ENCODE measurements at regions not wholly inside any gene's neighbourhood (a gene's known extent, or its start where the extent isn't known, plus 50 kb on each side); places are given as distances from the start of the nearest gene placed in this dataset.

DNA sequence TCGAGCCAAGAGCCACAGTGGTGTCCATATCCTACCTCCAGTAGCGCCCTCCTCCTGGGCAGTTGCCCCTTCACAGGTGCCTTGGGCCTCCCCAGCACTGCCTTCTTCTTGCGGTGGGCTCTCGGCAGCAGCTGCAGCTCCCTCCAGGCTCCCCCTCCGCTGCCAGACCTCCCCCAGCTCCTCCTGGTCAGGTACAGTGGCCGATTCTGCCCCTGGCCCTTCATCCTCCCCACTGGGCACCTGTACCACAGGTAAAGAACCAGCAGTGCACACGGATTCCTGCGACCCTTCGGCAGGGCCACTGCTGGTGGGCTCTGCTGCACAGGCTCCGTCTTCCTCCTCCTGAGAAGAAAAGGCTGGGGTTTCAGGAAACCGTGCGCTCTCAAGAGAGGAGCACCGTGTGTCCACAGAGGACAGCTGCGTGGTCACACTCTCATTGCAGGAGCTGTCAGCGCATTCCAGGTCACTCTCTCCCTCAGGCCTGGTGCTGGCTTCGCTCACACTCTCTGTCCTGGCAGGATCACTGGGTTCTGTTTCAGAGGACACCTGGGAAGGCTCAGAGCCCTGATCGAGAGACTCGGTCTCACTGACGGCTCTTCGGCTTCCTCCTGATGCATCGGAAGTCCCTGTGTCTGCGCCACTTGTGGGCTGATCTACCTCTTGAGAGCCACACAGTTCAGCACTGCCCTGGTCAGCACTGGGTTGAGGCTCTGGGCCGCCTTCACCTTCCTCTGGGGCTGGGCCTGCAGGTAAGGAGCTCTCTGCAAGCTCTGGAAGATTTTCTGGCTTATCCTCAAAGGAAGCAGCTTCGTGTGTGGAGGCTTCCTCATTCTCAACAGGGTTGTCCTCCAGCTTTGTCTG is 147.4 kb upstream of the STK17B start:
- no peak for DNase-seq
- Mint-ChIP-seq H3K4me3 (no peak overlapping the region), H3K27me3 (ENCODE audit: low read depth in 3 of 3) (peaks cover 0 to 2% (median 0%) of the 10 kb centered on the region in 3 donors), H3K9me3 (no peaks in the 10 kb centered on the region), H3K27ac (no peak overlapping the region), H3K4me1 (no peaks in the 10 kb centered on the region), H3K36me3 (no peaks in the 10 kb centered on the region)

- Mint-ChIP-seq H3K36me3 (no peaks in the 10 kb centered on the region), H3K4me1 (no peaks in the 10 kb centered on the region), H3K4me3 (no peak overlapping the region), H3K27ac (no peak overlapping the region), H3K27me3 (ENCODE audit: low read depth in 3 of 3) (peaks cover 2 to 3% (median 2%) of the 10 kb centered on the region in 3 donors), H3K9me3 (no peaks in the 10 kb centered on the region)
- DNase-seq: no peak
Measured at GRCh38 chr2:196322973-196323810, 151.8 kb upstream of the STK17B start.

DNA sequence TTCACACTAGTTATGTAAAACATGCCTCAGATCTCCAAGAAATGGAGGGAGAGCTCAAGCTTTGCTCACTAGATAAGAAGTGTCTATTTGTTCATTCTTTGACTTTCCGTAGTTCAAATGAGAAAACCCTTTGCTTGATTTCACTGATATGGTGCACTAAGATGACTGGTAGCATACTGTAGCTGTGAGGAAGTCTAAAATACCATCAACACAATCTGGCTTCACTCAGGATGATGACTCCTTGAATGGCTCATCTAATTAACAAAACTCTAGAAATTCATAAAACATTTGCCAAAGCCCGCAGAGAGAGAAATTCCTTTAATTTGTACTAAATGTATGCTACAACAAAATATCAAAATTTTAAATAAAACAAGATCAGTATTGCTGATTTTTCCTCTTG is 152.8 kb upstream of the STK17B start:
- peaks cover 2 to 4% (median 3%) of the 10 kb centered on the region in 3 donors for H3K27me3 Mint-ChIP-seq (ENCODE audit: low read depth in 3 of 3)
- no peak overlapping the region for H3K4me3 Mint-ChIP-seq
- DNase-seq: no peak
- no peaks in the 10 kb centered on the region for H3K36me3 Mint-ChIP-seq
- H3K9me3 Mint-ChIP-seq: no peaks in the 10 kb centered on the region
- H3K27ac Mint-ChIP-seq: no peak overlapping the region
- H3K4me1 Mint-ChIP-seq: no peaks in the 10 kb centered on the region

GRCh38 chr2:196328088-196328680 is 156.8 kb upstream of the STK17B start:
- H3K27me3 Mint-ChIP-seq (ENCODE audit: low read depth in 3 of 3): peaks cover 2 to 5% (median 2%) of the 10 kb centered on the region in 3 donors
- no peaks in the 10 kb centered on the region for H3K4me1 Mint-ChIP-seq
- H3K9me3 Mint-ChIP-seq: no peaks in the 10 kb centered on the region
- H3K36me3 Mint-ChIP-seq: no peaks in the 10 kb centered on the region
- no peak overlapping the region for H3K4me3 Mint-ChIP-seq
- no peak for DNase-seq
- no peak overlapping the region for H3K27ac Mint-ChIP-seq

GRCh38 chr2:196329959-196330358 is 158.6 kb upstream of the STK17B start:
- Mint-ChIP-seq H3K4me1 (no peaks in the 10 kb centered on the region), H3K9me3 (no peaks in the 10 kb centered on the region), H3K27ac (no peak overlapping the region), H3K36me3 (no peaks in the 10 kb centered on the region), H3K27me3 (ENCODE audit: low read depth in 3 of 3) (peaks cover 2 to 5% (median 2%) of the 10 kb centered on the region in 3 donors), H3K4me3 (no peak overlapping the region)
- no peak for DNase-seq

DNA sequence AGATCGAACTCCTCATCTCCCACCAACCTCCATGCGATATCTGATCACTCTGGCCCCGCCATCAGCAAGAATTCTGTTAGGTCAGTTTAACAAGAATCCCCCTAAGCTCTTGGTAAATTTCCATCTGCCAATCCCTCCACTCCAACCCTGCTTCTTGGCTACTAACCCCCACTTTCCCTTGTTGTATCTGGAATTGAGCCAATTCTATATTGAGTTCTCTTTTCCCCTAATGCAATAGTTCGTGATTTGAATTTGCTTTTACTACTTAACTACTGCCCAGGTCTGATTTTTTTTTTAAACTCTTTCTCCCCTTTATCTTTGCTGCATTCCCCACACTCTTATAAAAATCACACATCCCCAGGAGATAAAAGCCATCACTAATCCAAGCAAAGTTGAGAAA is 159.3 kb upstream of the STK17B start:
- Mint-ChIP-seq H3K9me3 (no peaks in the 10 kb centered on the region), H3K27ac (no peak overlapping the region), H3K27me3 (ENCODE audit: low read depth in 3 of 3) (peaks cover 2 to 5% (median 2%) of the 10 kb centered on the region in 3 donors), H3K4me3 (no peak overlapping the region), H3K4me1 (no peaks in the 10 kb centered on the region), H3K36me3 (no peaks in the 10 kb centered on the region)
- DNase-seq: no peak

DNA sequence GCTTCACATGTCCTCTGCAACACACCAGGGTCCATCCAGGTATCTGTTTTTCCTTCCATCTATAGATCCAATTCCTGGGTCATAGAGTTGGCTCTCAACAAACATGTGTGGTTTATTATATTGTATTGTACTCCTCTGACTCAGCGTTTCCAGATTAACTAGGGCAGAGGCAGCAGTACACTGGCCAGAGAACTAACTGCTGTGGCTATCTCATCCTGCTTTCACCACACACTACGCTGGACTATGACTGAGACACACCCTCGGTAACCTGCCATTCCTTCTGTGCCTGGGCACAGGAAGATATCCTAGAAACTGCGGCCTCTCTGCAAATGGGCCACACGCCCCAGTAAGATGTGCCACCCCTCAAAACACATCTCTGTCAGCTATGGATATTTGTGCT is 159.8 kb upstream of the STK17B start:
- H3K36me3 Mint-ChIP-seq: no peaks in the 10 kb centered on the region
- H3K27me3 Mint-ChIP-seq (ENCODE audit: low read depth in 3 of 3): peaks cover under 1 to 5% (median 2%) of the 10 kb centered on the region in 3 donors
- H3K4me3 Mint-ChIP-seq: no peak overlapping the region

DNA sequence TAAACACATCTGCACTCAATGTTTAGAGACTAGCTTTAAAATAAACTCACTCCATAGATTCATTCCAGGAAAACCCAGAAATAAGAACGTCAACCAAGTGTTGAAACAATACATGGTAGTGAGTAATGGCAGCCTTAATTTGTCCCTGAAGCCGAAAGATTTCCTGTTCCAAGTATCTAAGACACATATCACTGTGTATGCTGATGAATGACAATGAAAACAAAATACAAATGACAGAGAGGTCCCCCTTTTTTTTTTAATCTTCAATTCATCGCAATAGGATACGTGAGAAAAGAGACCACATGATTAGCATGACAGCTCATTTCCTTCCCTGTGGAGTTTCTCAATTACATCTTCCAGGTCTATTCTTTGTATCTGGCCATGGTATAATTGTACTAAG is 160.5 kb upstream of the STK17B start:
- Mint-ChIP-seq H3K27ac (no peak overlapping the region), H3K4me3 (no peak overlapping the region), H3K9me3 (no peaks in the 10 kb centered on the region), H3K4me1 (no peaks in the 10 kb centered on the region), H3K36me3 (no peaks in the 10 kb centered on the region), H3K27me3 (ENCODE audit: low read depth in 3 of 3) (peaks cover 0 to 5% (median 2%) of the 10 kb centered on the region in 3 donors)
- no peak for DNase-seq

More for the DNA sequence above, 159.8 kb upstream of the STK17B start:
- Mint-ChIP-seq H3K4me1 (no peaks in the 10 kb centered on the region), H3K27ac (no peak overlapping the region), H3K9me3 (no peaks in the 10 kb centered on the region)
- DNase-seq: no peak

DNA sequence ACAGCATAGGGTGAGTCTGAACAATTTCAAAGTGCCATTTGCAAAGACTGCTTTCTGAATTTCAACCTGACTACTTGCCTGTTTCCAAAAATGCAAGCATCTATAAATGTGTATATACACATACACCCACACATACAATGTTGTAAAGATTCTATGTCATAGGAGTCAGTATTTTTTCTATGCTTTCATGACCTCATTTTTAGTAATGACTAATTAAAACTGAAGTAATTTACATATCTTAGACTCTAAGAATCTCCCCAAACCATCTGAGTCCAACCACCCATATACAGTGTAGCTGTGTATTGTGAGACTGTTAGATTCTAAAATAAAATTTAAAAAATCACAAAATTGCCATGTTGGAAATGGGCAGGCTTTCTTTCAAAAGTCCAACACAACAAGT is 162.0 kb upstream of the STK17B start:
- Mint-ChIP-seq H3K27me3 (ENCODE audit: low read depth in 3 of 3) (peaks cover 0 to 2% (median 2%) of the 10 kb centered on the region in 3 donors), H3K36me3 (no peaks in the 10 kb centered on the region), H3K9me3 (no peaks in the 10 kb centered on the region), H3K4me1 (no peaks in the 10 kb centered on the region), H3K4me3 (no peak overlapping the region), H3K27ac (no peak overlapping the region)
- DNase-seq: no peak

GRCh38 chr2:196334710-196335109 is 163.3 kb upstream of the STK17B start:
- peaks cover 0 to 2% (median 0%) of the 10 kb centered on the region in 3 donors for H3K27me3 Mint-ChIP-seq (ENCODE audit: low read depth in 3 of 3)
- H3K36me3 Mint-ChIP-seq: no peaks in the 10 kb centered on the region
- H3K4me1 Mint-ChIP-seq: no peaks in the 10 kb centered on the region
- no peaks in the 10 kb centered on the region for H3K9me3 Mint-ChIP-seq
- DNase-seq: no peak
- no peak overlapping the region for H3K4me3 Mint-ChIP-seq
- no peak overlapping the region for H3K27ac Mint-ChIP-seq

DNA sequence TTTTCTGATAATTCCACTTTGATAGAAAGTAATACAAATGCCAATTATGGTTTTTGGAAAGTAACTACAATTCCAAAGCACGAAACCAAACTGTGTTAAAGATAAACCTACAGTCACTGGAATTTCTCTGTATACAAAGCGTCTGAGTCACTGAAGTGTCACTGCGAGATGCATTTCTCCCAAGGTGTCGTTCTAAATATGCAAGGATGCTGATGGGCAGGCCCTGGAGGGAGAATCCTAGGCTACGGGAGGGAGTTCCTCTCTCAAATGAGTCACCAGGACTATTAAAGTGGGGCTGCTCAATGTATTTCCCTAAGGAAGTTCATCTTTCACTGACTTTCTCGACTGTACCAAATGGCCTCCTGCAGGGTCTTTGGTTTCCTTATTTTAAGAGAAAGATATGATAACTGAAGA is 163.8 kb upstream of the STK17B start:
- Mint-ChIP-seq H3K36me3 (no peaks in the 10 kb centered on the region), H3K27me3 (ENCODE audit: low read depth in 3 of 3) (peaks cover 0 to 2% (median 0%) of the 10 kb centered on the region in 3 donors), H3K4me1 (no peaks in the 10 kb centered on the region), H3K4me3 (no peak overlapping the region), H3K9me3 (no peaks in the 10 kb centered on the region), H3K27ac (no peak overlapping the region)
- DNase-seq: no peak

DNA sequence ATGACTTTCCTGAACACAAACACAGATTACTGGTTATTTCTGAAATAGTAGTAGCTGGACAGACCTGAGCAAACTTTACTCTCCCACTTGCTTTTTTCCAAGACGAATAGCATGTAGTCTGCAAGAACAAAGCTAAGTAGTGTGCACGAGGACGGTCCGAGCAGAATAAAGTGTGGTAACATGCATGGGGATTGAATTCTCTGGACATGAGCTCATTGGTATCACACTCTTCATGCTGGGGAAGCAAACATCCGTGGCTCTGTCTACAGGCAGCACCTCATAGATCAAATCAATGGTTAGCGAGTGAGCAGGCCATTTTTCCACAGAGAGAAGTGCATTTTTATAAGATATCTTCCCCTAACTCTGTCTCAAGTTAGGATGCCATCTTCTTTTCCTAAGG is 164.8 kb upstream of the STK17B start:
- Mint-ChIP-seq H3K27me3 (ENCODE audit: low read depth in 3 of 3) (peaks cover 0 to 2% (median under 1%) of the 10 kb centered on the region in 3 donors), H3K27ac (no peak overlapping the region), H3K4me3 (no peak overlapping the region), H3K9me3 (no peaks in the 10 kb centered on the region), H3K4me1 (no peaks in the 10 kb centered on the region), H3K36me3 (no peaks in the 10 kb centered on the region)
- no peak for DNase-seq

DNA sequence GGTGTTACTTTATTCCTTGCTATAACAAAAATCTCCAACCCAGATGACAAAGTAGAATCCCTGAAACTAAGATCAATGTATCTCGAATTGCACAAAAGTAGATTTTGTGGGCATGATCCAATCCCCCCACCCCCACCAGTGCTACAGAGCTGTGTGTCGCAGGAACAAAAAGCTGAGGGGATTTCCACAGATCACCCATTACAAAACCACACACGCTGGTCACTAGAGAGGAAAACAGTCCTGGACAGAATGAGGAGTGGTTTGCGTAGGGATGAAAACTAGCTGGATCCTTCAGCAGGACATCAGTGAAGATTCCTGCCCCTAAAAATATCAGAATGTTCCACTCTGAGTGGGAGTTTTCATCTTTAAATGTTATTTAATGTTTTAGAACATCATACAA is 165.3 kb upstream of the STK17B start:
- H3K4me1 Mint-ChIP-seq: no peaks in the 10 kb centered on the region
- peaks cover 0 to 2% (median 2%) of the 10 kb centered on the region in 3 donors for H3K27me3 Mint-ChIP-seq (ENCODE audit: low read depth in 3 of 3)
- H3K9me3 Mint-ChIP-seq: no peaks in the 10 kb centered on the region
- no peak overlapping the region for H3K4me3 Mint-ChIP-seq
- no peaks in the 10 kb centered on the region for H3K36me3 Mint-ChIP-seq
- H3K27ac Mint-ChIP-seq: no peak overlapping the region
- no peak for DNase-seq

All from immature natural killer cell (primary cell).